ENCODE measurements at regions not wholly inside any gene's neighbourhood (a gene's known extent, or its start where the extent isn't known, plus 50 kb on each side); places are given as distances from the start of the nearest gene placed in this dataset.

DNA sequence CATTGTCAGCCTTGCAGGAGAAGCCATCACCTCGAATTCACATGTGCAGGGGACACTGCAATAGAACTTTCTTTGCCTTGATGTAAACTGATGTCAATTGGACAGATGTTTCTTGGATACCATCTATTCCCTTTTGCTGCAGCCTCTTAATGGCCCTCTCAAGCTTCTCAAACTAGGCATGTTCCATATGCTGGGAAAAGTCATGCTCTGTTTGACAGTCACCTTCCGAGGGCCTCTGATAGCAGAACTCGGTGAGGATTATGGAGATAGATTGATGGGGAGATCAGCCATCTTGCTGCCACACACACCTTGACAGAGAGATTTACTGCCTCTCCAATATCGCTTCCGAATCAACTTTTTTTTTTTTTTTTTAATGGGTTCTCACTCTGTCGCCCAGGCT, 145.8 kb upstream of the NUDT4 start:
- no peak overlapping the region for H2AFZ ChIP-seq
- H3K27me3 ChIP-seq, result no peaks in the 10 kb centered on the region

GRCh38 chr12:93234641-93235040, 143.1 kb upstream of the NUDT4 start:
- Histone ChIP-seq H3K79me2 (no peaks in the 10 kb centered on the region), H3K4me3 (no peak overlapping the region), H2AFZ (no peak overlapping the region), H3K27me3 (no peaks in the 10 kb centered on the region), H3K36me3 (replicated peaks; ENCODE audit: insufficient read depth, low read depth) (no peaks in the 10 kb centered on the region), H3K27ac (no peak overlapping the region), H3K9me2 (replicated peaks; ENCODE audit: insufficient read depth) (no peaks in the 10 kb centered on the region), H3K9me3 (ENCODE audit: low read depth) (no peaks in the 10 kb centered on the region), H4K20me1 (ENCODE audit: insufficient read depth, poor library complexity, severe bottlenecking) (no peaks in the 10 kb centered on the region), H3K4me1 (ENCODE audit: insufficient read depth) (no peaks in the 10 kb centered on the region), H3K4me2 (no peak overlapping the region)
- no peak for DNase-seq (ENCODE audit: low spot score)
- TF ChIP-seq EZH2phosphoT487 (IDR thresholded peaks at IDR 0.05; ENCODE audit: low read depth, severe bottlenecking, unreplicated experiment) (no peak), EZH2 (IDR thresholded peaks at IDR 0.05; ENCODE audit: borderline replicate concordance) (no peak), CTCF (IDR thresholded peaks at IDR 0.05; ENCODE audit: poor library complexity) (no peak)
- 85% methylated on average over 1 of the region's 1 CpG for WGBS (ENCODE audit: low lambda C conversion rate, missing lambda C conversion rate)

More for the DNA sequence above, 145.8 kb upstream of the NUDT4 start:
- Histone ChIP-seq H3K36me3 (replicated peaks; ENCODE audit: insufficient read depth, low read depth) (no peaks in the 10 kb centered on the region), H4K20me1 (ENCODE audit: insufficient read depth, poor library complexity, severe bottlenecking) (no peaks in the 10 kb centered on the region), H3K9me2 (replicated peaks; ENCODE audit: insufficient read depth) (no peaks in the 10 kb centered on the region), H3K4me1 (ENCODE audit: insufficient read depth) (no peaks in the 10 kb centered on the region), H3K79me2 (no peaks in the 10 kb centered on the region), H3K27ac (no peak overlapping the region), H3K4me3 (no peak overlapping the region), H3K9me3 (ENCODE audit: low read depth) (no peaks in the 10 kb centered on the region), H3K4me2 (no peak overlapping the region)
- WGBS (ENCODE audit: low lambda C conversion rate, missing lambda C conversion rate), result 83% methylated on average over 6 of the region's 6 CpGs
- DNase-seq (ENCODE audit: low spot score), result no peak
- TF ChIP-seq EZH2 (IDR thresholded peaks at IDR 0.05; ENCODE audit: borderline replicate concordance), result no peak
- TF ChIP-seq CTCF (IDR thresholded peaks at IDR 0.05; ENCODE audit: poor library complexity), result no peak
- no peak for TF ChIP-seq EZH2phosphoT487 (IDR thresholded peaks at IDR 0.05; ENCODE audit: low read depth, severe bottlenecking, unreplicated experiment)

GRCh38 chr12:93235881-93236280, 141.8 kb upstream of the NUDT4 start:
- Histone ChIP-seq H3K4me3 (no peak overlapping the region), H3K9me3 (ENCODE audit: low read depth) (no peaks in the 10 kb centered on the region), H2AFZ (no peak overlapping the region), H3K4me1 (ENCODE audit: insufficient read depth) (no peaks in the 10 kb centered on the region), H3K36me3 (replicated peaks; ENCODE audit: insufficient read depth, low read depth) (no peaks in the 10 kb centered on the region), H3K9me2 (replicated peaks; ENCODE audit: insufficient read depth) (no peaks in the 10 kb centered on the region), H3K4me2 (no peak overlapping the region), H3K27ac (no peak overlapping the region), H3K79me2 (no peaks in the 10 kb centered on the region), H3K27me3 (no peaks in the 10 kb centered on the region), H4K20me1 (ENCODE audit: insufficient read depth, poor library complexity, severe bottlenecking) (no peaks in the 10 kb centered on the region)
- TF ChIP-seq CTCF (IDR thresholded peaks at IDR 0.05; ENCODE audit: poor library complexity) (no peak), EZH2phosphoT487 (IDR thresholded peaks at IDR 0.05; ENCODE audit: low read depth, severe bottlenecking, unreplicated experiment) (no peak), EZH2 (IDR thresholded peaks at IDR 0.05; ENCODE audit: borderline replicate concordance) (no peak)
- no peak for DNase-seq (ENCODE audit: low spot score)
- 98% methylated on average over 5 of the region's 5 CpGs for WGBS (ENCODE audit: low lambda C conversion rate, missing lambda C conversion rate)
